Thyroid gland (tissue), 4 donors: ENCODE measurements at regions not wholly inside any gene's neighbourhood (a gene's known extent, or its start where the extent isn't known, plus 50 kb on each side); places are given as distances from the start of the nearest gene placed in this dataset.

Experiments
- POLR2A ChIP-seq, 2 donors: fragments of 450-650 bp; IDR thresholded peaks; one replicate each; pipeline ENCODE4 v1.6.1; 2017; ENCODE audit warnings: antibody characterized with exemption in 2 of 2, mild to moderate bottlenecking in 2 of 2, moderate library complexity in 1 of 2
- TF ChIP-seq, protein P1 (sequence below), 6 experiments: fragments of 200-600 bp in 3 of 6; fragments of 450-650 bp in 3 of 6; sonication (generic) in 3 of 6; IDR thresholded peaks; one replicate each; pipeline ENCODE4 v1.5.1; 2016 to 2019; ENCODE audit warnings: antibody characterized with exemption in 6 of 6, mild to moderate bottlenecking in 2 of 6, inconsistent platforms in 1 of 6, moderate library complexity in 1 of 6

DNA sequence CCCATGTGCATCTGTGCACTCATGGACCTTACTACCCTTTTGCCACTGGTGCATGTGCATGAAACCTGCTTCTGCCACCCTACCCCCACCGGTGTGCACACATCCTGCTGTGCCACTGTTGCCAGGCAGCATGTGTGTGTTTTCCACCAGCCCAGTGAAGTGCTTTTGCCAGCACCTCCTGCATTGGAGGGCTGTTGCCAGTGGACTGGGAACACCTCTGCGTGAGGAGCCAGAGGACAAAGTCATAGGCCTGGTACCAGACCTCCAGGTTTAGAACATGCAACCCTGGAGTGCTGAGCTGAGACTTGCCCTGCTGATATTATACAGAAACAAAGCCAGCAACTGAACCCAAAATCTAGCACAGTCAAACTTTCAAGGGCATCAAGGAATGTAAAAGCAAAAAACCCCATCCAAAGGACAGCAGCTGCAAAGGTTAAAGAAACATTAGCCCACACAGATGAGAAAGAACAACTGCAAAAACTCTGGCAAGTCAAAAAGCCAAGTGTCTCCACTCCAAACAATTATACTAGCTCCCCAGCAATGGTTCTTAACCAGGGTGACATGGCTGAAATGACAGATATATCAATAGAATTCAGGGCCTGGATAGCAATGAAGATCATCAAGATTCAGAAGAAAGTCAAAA, 70.6 kb upstream of the PTPN3 start:
- TF ChIP-seq, protein P1, sequence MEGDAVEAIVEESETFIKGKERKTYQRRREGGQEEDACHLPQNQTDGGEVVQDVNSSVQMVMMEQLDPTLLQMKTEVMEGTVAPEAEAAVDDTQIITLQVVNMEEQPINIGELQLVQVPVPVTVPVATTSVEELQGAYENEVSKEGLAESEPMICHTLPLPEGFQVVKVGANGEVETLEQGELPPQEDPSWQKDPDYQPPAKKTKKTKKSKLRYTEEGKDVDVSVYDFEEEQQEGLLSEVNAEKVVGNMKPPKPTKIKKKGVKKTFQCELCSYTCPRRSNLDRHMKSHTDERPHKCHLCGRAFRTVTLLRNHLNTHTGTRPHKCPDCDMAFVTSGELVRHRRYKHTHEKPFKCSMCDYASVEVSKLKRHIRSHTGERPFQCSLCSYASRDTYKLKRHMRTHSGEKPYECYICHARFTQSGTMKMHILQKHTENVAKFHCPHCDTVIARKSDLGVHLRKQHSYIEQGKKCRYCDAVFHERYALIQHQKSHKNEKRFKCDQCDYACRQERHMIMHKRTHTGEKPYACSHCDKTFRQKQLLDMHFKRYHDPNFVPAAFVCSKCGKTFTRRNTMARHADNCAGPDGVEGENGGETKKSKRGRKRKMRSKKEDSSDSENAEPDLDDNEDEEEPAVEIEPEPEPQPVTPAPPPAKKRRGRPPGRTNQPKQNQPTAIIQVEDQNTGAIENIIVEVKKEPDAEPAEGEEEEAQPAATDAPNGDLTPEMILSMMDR (IDR thresholded peaks at IDR 0.05): no peak
- TF ChIP-seq POLR2A (IDR thresholded peaks at IDR 0.05): no peak
